Progenitor cell of endocrine pancreas (in vitro differentiated cells): ENCODE measurements at regions not wholly inside any gene's neighbourhood (a gene's known extent, or its start where the extent isn't known, plus 50 kb on each side); places are given as distances from the start of the nearest gene placed in this dataset.

Experiments
- DNase-seq: peaks from one replicate; pipeline ENCODE4 v3.0.0; 2021; ENCODE audit warnings: low spot score; ENCODE audit not compliant: unreplicated experiment
- H3K27ac Mint-ChIP-seq: 2 replicates; pipeline ENCODE4 v1.8.0; 2021; ENCODE audit warnings: mild to moderate bottlenecking, moderate library complexity, mixed read lengths
- H3K27me3 Mint-ChIP-seq: 2 replicates; pipeline ENCODE4 v1.8.0; 2021; ENCODE audit warnings: mixed read lengths
- H3K36me3 Mint-ChIP-seq: 2 replicates; pipeline ENCODE4 v1.8.0; 2022; ENCODE audit warnings: mixed read lengths; ENCODE audit not compliant: insufficient read depth
- H3K4me1 Mint-ChIP-seq: 2 replicates; pipeline ENCODE4 v1.8.0; 2021; ENCODE audit warnings: low read depth, mixed read lengths
- H3K4me3 Mint-ChIP-seq: 2 replicates; pipeline ENCODE4 v1.8.0; 2021; ENCODE audit warnings: low read depth, mild to moderate bottlenecking, moderate library complexity, mixed read lengths
- H3K9me3 Mint-ChIP-seq: 2 replicates; pipeline ENCODE4 v1.8.0; 2021; ENCODE audit warnings: low read depth, mixed read lengths
- CTCF ChIP-seq: fragments of 200-600 bp; sonication (generic); IDR thresholded peaks from one replicate; pipeline ENCODE4 v1.5.0; 2021; ENCODE audit warnings: antibody characterized with exemption, mild to moderate bottlenecking; ENCODE audit not compliant: unreplicated experiment

GRCh38 chr6:4018171-4018923 is 60.6 kb downstream of the FAM217A start:
- Mint-ChIP-seq H3K4me1 (peaks cover 31% of the 10 kb centered on the region), H3K9me3 (peaks cover 6% of the 10 kb centered on the region), H3K27ac (peak overlapping the region; percentile 99), H3K27me3 (no peaks in the 10 kb centered on the region), H3K36me3 (peaks cover 23% of the 10 kb centered on the region), H3K4me3 (peak overlapping the region; percentile 90)
- peak; percentile 54 for TF ChIP-seq CTCF
- peak; percentile 93 for DNase-seq
